Keratinocyte (primary cell): ENCODE measurements at regions not wholly inside any gene's neighbourhood (a gene's known extent, or its start where the extent isn't known, plus 50 kb on each side); places are given as distances from the start of the nearest gene placed in this dataset.
"Not testable (repeated sequence)": the region's sequence is repeated elsewhere in the genome, so short reads cannot be mapped to it uniquely, and the experiment has no call there.

Experiments
- CTCF ChIP-seq, 3 experiments: IDR thresholded peaks in 1 of 3; conservative IDR thresholded peaks in 1 of 3; optimal IDR thresholded peaks in 1 of 3; 2 replicates in 2 of 3; 3 replicates in 1 of 3; pipeline versions ENCODE3 to v1.5.1; 2011; ENCODE audit warnings: low read length in 3 of 3, mild to moderate bottlenecking in 3 of 3, moderate library complexity in 2 of 3, control low read depth in 1 of 3, inconsistent platforms in 1 of 3; ENCODE audit not compliant: insufficient read depth in 2 of 3; ENCODE audit errors: extremely low read depth in 1 of 3
- EZH2 ChIP-seq: IDR thresholded peaks from one replicate; pipeline ENCODE4 v1.6.1; 2012; ENCODE audit warnings: inconsistent platforms, mild to moderate bottlenecking, low read length, moderate library complexity

- not testable (repeated sequence) for TF ChIP-seq CTCF (optimal IDR thresholded peaks at IDR 0.05 in 1 of 3, IDR thresholded peaks at IDR 0.05 in 1 of 3, conservative IDR thresholded peaks at IDR 0.05 in 1 of 3; ENCODE audit: extremely low read depth in 1 of 3, insufficient read depth in 2 of 3, low read length in 3 of 3); EZH2
These were observed 297.2 kb upstream of the STEAP1 start for GRCh38 chr7:89857053-89857452.
